ENCODE measurements at regions not wholly inside any gene's neighbourhood (a gene's known extent, or its start where the extent isn't known, plus 50 kb on each side); places are given as distances from the start of the nearest gene placed in this dataset.

DNA sequence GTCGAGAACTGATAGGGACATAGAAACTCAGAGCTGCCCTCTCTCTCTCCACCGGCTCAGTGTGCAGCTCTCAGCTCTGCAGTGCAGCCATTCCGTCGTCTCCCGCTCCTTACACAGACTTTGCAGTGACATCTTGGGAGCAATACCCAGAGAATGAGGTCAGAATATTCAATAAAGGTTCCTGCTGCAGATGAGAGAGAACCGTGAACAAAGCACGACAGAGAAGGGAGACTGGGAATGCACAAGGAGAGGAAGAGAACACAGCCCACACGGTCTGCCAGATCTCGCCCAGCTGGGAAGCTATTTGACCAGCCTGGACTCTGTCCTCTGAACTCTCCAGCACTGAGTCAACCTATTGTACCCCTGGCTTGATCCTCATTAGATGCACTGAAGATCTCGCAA, 118.0 kb upstream of the PPARGC1A start:
- Histone ChIP-seq H3K27me3 (replicated peaks; ENCODE audit: insufficient read depth) (no peaks in the 10 kb centered on the region), H3K27ac (no peak overlapping the region), H3K4me3 (no peak overlapping the region), H3K9me3 (no peaks in the 10 kb centered on the region), H3K4me1 (ENCODE audit: control insufficient read depth in 1 of 2, low read depth in 2 of 2) (no peaks in the 10 kb centered on the region), H3K36me3 (no peaks in the 10 kb centered on the region)
- DNase-seq (ENCODE audit: low spot score) (no peak), ATAC-seq (ENCODE audit: insufficient number of reproducible peaks, low FRiP score, low read depth) (no peak)
- TF ChIP-seq, protein P1, sequence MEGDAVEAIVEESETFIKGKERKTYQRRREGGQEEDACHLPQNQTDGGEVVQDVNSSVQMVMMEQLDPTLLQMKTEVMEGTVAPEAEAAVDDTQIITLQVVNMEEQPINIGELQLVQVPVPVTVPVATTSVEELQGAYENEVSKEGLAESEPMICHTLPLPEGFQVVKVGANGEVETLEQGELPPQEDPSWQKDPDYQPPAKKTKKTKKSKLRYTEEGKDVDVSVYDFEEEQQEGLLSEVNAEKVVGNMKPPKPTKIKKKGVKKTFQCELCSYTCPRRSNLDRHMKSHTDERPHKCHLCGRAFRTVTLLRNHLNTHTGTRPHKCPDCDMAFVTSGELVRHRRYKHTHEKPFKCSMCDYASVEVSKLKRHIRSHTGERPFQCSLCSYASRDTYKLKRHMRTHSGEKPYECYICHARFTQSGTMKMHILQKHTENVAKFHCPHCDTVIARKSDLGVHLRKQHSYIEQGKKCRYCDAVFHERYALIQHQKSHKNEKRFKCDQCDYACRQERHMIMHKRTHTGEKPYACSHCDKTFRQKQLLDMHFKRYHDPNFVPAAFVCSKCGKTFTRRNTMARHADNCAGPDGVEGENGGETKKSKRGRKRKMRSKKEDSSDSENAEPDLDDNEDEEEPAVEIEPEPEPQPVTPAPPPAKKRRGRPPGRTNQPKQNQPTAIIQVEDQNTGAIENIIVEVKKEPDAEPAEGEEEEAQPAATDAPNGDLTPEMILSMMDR (IDR thresholded peaks at IDR 0.05), result no peak

- H3K4me1 ChIP-seq (ENCODE audit: control insufficient read depth in 1 of 2, low read depth in 2 of 2), result no peaks in the 10 kb centered on the region
- no peak overlapping the region for H3K27ac ChIP-seq
- no peaks in the 10 kb centered on the region for H3K27me3 ChIP-seq (replicated peaks; ENCODE audit: insufficient read depth)
- no peaks in the 10 kb centered on the region for H3K9me3 ChIP-seq
- H3K36me3 ChIP-seq, result no peaks in the 10 kb centered on the region
- TF ChIP-seq, protein P1 (IDR thresholded peaks at IDR 0.05), result no peak
- no peak for DNase-seq (ENCODE audit: low spot score)
- H3K4me3 ChIP-seq, result no peak overlapping the region
- ATAC-seq (ENCODE audit: insufficient number of reproducible peaks, low FRiP score, low read depth), result no peak
These were observed 116.4 kb upstream of the PPARGC1A start for GRCh38 chr4:24006269-24006668.

- Histone ChIP-seq H3K36me3 (no peaks in the 10 kb centered on the region), H3K27me3 (replicated peaks; ENCODE audit: insufficient read depth) (no peaks in the 10 kb centered on the region), H3K4me1 (ENCODE audit: control insufficient read depth in 1 of 2, low read depth in 2 of 2) (no peaks in the 10 kb centered on the region), H3K9me3 (no peaks in the 10 kb centered on the region), H3K27ac (no peak overlapping the region), H3K4me3 (no peak overlapping the region)
- TF ChIP-seq, protein P1 (IDR thresholded peaks at IDR 0.05), result no peak
- DNase-seq (ENCODE audit: low spot score) (no peak), ATAC-seq (ENCODE audit: insufficient number of reproducible peaks, low FRiP score, low read depth) (no peak)
These were observed 114.1 kb upstream of the PPARGC1A start for GRCh38 chr4:24003926-24004325.

DNA sequence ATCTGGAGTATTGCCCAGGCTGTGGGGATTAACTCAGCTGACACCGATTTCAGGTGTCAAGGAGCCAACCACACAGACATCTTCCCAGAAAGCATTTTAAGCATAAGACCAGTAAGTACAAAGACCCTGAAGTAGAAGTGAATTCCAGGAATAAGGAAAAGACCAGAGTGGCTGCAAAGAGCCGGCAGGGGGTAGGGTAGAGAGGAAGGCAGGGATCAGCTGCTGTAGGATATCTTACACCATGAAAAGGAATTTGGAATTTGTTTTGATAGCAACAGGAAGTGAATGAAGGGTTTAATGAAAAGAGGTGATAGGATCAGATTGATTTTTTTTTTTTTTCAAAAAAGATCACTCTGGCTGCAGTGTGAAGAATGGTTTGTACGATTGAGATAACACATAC, 113.6 kb upstream of the PPARGC1A start:
- DNase-seq (ENCODE audit: low spot score) (no peak), ATAC-seq (ENCODE audit: insufficient number of reproducible peaks, low FRiP score, low read depth) (no peak)
- H3K9me3 ChIP-seq, result no peaks in the 10 kb centered on the region
- no peak overlapping the region for H3K27ac ChIP-seq
- H3K27me3 ChIP-seq (replicated peaks; ENCODE audit: insufficient read depth), result no peaks in the 10 kb centered on the region
- TF ChIP-seq, protein P1 (IDR thresholded peaks at IDR 0.05), result no peak
- no peaks in the 10 kb centered on the region for H3K4me1 ChIP-seq (ENCODE audit: control insufficient read depth in 1 of 2, low read depth in 2 of 2)
- H3K4me3 ChIP-seq, result no peak overlapping the region
- no peaks in the 10 kb centered on the region for H3K36me3 ChIP-seq

DNA sequence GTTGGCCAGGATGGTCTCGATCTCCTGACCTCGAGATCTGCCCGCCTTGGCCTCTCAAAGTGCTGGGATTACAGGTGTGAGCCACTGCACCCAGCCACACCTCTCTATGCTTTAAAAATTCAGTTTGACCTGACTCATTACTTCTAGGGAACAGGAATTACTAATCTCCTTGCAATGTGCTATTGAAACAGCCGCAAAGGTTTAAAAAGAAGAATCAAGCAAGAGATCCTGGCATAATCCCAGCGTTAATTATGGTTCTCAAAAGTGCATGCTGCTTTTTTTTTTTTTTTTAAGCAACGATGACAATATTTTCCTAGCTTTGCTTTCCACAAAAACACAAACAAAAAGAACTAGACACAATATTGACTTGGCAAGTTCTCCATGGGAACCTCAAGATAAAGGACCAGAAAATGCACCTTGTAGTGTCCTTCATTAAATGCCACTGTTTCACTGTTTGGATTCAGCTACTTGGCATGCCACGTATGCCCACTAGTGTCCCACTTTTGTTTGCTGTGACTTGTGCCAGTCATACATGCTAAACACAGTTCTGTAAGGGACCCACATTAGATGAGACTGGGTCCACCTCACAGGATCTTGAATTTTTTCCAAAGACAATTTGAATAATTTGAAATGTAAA, 112.6 kb upstream of the PPARGC1A start:
- Histone ChIP-seq H3K27ac (no peak overlapping the region), H3K9me3 (no peaks in the 10 kb centered on the region), H3K36me3 (no peaks in the 10 kb centered on the region), H3K4me3 (no peak overlapping the region), H3K4me1 (ENCODE audit: control insufficient read depth in 1 of 2, low read depth in 2 of 2) (no peaks in the 10 kb centered on the region), H3K27me3 (replicated peaks; ENCODE audit: insufficient read depth) (no peaks in the 10 kb centered on the region)
- DNase-seq (ENCODE audit: low spot score), result no peak
- TF ChIP-seq, protein P1 (IDR thresholded peaks at IDR 0.05), result no peak
- ATAC-seq (ENCODE audit: insufficient number of reproducible peaks, low FRiP score, low read depth), result no peak

Data from thoracic aorta (tissue), 2 donors.